ENCODE measurements at regions not wholly inside any gene's neighbourhood (a gene's known extent, or its start where the extent isn't known, plus 50 kb on each side); places are given as distances from the start of the nearest gene placed in this dataset.

DNA sequence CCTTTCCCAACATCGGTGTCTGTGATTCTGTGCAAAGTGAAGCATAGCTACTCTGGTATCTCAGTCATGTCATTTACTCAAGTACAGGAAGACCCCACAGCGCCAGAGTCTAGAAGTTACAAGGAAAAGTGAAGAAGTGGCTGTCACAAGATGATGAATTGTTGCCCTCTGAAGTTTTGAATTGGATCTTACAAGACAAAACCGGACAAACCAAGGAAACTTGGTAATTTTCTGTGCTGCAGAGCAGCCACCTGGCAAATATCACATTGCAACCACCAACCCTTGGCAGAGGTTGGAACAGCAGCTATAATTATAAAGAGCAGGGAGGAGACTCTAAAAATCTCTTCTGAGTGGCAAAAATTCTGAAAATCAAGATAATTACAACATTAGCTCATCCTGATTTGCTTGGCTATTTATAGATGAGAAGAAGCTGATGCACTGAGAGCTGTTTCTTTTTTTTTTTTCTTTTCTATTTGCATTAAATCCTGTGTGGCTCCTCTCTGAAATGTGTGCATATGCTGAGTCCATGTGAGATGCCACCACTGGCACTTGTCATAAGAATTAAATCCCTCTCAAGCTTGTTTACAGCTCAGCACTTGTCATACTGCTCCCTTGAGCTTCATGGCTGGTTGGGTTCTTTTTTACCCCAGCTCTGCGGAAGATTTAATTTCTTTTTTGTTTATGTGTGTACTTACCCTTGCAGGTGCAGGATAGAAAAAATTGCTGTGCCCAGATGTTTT lies 68.0 kb upstream of the MNS1 start:
- Histone ChIP-seq H3K27ac (no peak overlapping the region), H3K4me1 (peaks cover 0 to 11% (median 2%) of the 10 kb centered on the region in 4 donors), H3K36me3 (no peaks in the 10 kb centered on the region), H3K4me3 (no peak overlapping the region), H3K9me3 (no peaks in the 10 kb centered on the region), H3K27me3 (no peaks in the 10 kb centered on the region)
- no peak for TF ChIP-seq POLR2AphosphoS5 (IDR thresholded peaks at IDR 0.05)
- TF ChIP-seq EP300 (IDR thresholded peaks at IDR 0.05): no peak
- no peak for TF ChIP-seq POLR2A (IDR thresholded peaks at IDR 0.05)
- TF ChIP-seq, protein P1, sequence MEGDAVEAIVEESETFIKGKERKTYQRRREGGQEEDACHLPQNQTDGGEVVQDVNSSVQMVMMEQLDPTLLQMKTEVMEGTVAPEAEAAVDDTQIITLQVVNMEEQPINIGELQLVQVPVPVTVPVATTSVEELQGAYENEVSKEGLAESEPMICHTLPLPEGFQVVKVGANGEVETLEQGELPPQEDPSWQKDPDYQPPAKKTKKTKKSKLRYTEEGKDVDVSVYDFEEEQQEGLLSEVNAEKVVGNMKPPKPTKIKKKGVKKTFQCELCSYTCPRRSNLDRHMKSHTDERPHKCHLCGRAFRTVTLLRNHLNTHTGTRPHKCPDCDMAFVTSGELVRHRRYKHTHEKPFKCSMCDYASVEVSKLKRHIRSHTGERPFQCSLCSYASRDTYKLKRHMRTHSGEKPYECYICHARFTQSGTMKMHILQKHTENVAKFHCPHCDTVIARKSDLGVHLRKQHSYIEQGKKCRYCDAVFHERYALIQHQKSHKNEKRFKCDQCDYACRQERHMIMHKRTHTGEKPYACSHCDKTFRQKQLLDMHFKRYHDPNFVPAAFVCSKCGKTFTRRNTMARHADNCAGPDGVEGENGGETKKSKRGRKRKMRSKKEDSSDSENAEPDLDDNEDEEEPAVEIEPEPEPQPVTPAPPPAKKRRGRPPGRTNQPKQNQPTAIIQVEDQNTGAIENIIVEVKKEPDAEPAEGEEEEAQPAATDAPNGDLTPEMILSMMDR (IDR thresholded peaks at IDR 0.05): no peak
- WGBS, 5 donors: 64 to 74% (median 69%) methylated on average over 4 of the region's 4 CpGs
- intact Hi-C loops (cut with DNase I; ENCODE audit: low total_unique reads): no loop called here
- peak in 1 of 2 donors; percentile 21 for DNase-seq

DNA sequence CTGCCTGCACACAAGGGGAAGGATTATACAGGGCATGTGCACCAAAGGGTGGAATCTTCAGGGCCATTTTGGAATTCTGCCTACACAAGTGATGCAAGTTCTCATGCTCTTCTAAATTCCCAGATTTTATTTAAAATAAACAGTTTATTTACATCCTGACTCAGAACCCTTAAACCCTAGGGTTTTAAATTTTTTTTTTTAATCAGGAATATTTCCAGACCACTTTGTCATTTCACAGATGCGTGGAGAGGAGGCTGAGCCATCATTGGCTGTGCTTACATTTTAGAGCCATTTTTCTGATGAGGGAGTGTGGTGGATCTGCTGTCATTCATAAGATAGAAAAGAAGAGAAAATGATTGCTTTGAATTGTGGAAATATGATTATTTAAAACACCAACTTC lies 65.2 kb upstream of the MNS1 start:
- no peak for DNase-seq
- peaks cover 0 to 11% (median 2%) of the 10 kb centered on the region in 4 donors for H3K4me1 ChIP-seq
- TF ChIP-seq POLR2AphosphoS5 (IDR thresholded peaks at IDR 0.05) (no peak), POLR2A (IDR thresholded peaks at IDR 0.05) (no peak), EP300 (IDR thresholded peaks at IDR 0.05) (no peak)
- TF ChIP-seq, protein P1 (IDR thresholded peaks at IDR 0.05): no peak
- H3K36me3 ChIP-seq: no peaks in the 10 kb centered on the region
- H3K27me3 ChIP-seq: no peaks in the 10 kb centered on the region
- no peaks in the 10 kb centered on the region for H3K9me3 ChIP-seq
- no peak overlapping the region for H3K27ac ChIP-seq
- no peak overlapping the region for H3K4me3 ChIP-seq
- 72 to 91% (median 80%) methylated on average over 1 of the region's 1 CpG for WGBS, 5 donors
- intact Hi-C loops (cut with DNase I; ENCODE audit: low total_unique reads): no loop called here

DNA sequence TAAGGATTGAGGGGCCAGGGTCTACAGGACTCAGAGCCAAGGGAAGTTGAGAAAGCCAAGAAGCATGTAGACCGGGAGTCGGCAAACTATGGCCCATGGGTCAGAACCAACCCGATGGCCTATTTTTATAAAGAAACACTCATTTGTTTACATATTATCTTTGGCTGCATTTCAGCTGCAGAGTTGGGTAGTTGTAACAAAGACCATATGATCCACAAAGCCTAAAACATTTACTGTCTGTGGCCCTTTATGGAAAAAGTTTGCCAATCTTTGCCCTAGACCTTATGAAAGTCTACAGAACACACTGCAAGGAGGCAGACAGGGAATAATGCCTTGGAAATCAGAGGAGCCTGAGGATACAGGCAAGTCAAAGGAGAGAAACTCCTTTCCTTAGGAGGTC lies 63.2 kb upstream of the MNS1 start:
- no peaks in the 10 kb centered on the region for H3K36me3 ChIP-seq
- TF ChIP-seq, protein P1 (IDR thresholded peaks at IDR 0.05): no peak
- TF ChIP-seq POLR2A (IDR thresholded peaks at IDR 0.05): no peak
- 20 to 53% (median 46%) methylated on average over 3 of the region's 3 CpGs for WGBS, 5 donors
- peaks cover 0 to 10% (median 1%) of the 10 kb centered on the region in 4 donors for H3K4me1 ChIP-seq
- intact Hi-C loops (cut with DNase I; ENCODE audit: low total_unique reads): no loop called here
- no peak overlapping the region for H3K27ac ChIP-seq
- no peaks in the 10 kb centered on the region for H3K27me3 ChIP-seq
- H3K9me3 ChIP-seq: no peaks in the 10 kb centered on the region
- DNase-seq: no peak
- no peak overlapping the region for H3K4me3 ChIP-seq

DNA sequence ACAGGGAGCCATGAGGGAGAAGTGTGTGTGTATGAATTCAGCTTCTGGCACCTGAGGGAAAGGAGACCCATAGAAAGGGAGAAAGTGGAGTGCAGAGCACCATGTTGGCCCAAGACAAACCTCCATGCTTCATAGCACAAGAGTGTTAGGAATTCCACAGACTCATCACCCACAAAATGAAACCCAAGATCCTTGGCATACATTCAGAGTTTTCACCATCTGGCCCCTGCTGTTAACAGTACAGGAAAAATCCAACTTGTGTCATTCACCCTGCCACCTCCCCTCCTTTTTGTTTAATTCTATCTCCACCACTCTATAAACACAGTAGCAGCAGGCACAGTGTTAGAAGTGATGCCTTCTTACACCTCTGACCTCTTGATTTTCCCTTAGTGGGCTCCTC lies 60.0 kb upstream of the MNS1 start:
- no peak overlapping the region for H3K27ac ChIP-seq
- no peaks in the 10 kb centered on the region for H3K36me3 ChIP-seq
- no peaks in the 10 kb centered on the region for H3K4me1 ChIP-seq
- H3K9me3 ChIP-seq: peaks cover 0 to 3% (median 0%) of the 10 kb centered on the region in 4 donors
- no peak for TF ChIP-seq EP300 (IDR thresholded peaks at IDR 0.05)
- TF ChIP-seq POLR2A (IDR thresholded peaks at IDR 0.05): no peak
- no peak for TF ChIP-seq POLR2AphosphoS5 (IDR thresholded peaks at IDR 0.05)
- TF ChIP-seq, protein P1 (IDR thresholded peaks at IDR 0.05): no peak
- no peaks in the 10 kb centered on the region for H3K27me3 ChIP-seq
- H3K4me3 ChIP-seq: no peak overlapping the region
- DNase-seq: no peak
- intact Hi-C loops (cut with DNase I; ENCODE audit: low total_unique reads): no loop called here

Measured in stomach (tissue), 8 donors.